H1 (cell line): ENCODE measurements at regions not wholly inside any gene's neighbourhood (a gene's known extent, or its start where the extent isn't known, plus 50 kb on each side); places are given as distances from the start of the nearest gene placed in this dataset.

ENCODE experiments used
- CTCF ChIA-PET: fragments of 300-600 bp; sonication (Branson Sonifier 250); formaldehyde crosslinking; loops from one replicate; lab custom pipeline; 2021; ENCODE audit not compliant: partially characterized antibody; lab: Charles Lee
- POLR2A ChIA-PET: fragments of 300-600 bp; sonication (Branson Sonifier 250); formaldehyde crosslinking; loops from one replicate; lab custom pipeline; 2021; ENCODE audit warnings: inconsistent platforms; ENCODE audit not compliant: partially characterized antibody; lab: Charles Lee
- DNase-seq, 2 experiments: peaks; one replicate each; pipeline versions ENCODE4 v3.0.0 to v3.0.0-alpha.2; 2010 to 2022; ENCODE audit warnings: low spot score in 2 of 2, low read depth in 1 of 2, mixed read lengths in 1 of 2
- FAIRE-seq: peaks from 2 replicates; lab custom pipeline; 2011; peaks lifted over from hg19 to GRCh38; lab: Jason Lieb, UNC
- H2AFZ ChIP-seq: 2 replicates; pipeline ENCODE4 v1.8.1; 2012; ENCODE audit warnings: low read length, inconsistent platforms
- H2AK5ac ChIP-seq: 2 replicates; pipeline ENCODE4 v1.6.1; 2013; ENCODE audit warnings: low read depth, low read length
- H2BK120ac ChIP-seq: replicated peaks from 2 replicates; pipeline ENCODE3; 2013; ENCODE audit warnings: low read depth, low read length, inconsistent platforms
- H2BK12ac ChIP-seq: 2 replicates; pipeline ENCODE4 v1.6.1; 2013; ENCODE audit warnings: low read depth, low read length
- H2BK15ac ChIP-seq: 2 replicates; pipeline ENCODE4 v1.6.1; 2013; ENCODE audit warnings: low read length
- H2BK20ac ChIP-seq: 2 replicates; pipeline ENCODE4 v1.6.1; 2013; ENCODE audit warnings: low read length
- H2BK5ac ChIP-seq: 2 replicates; pipeline ENCODE4 v1.6.1; 2013; ENCODE audit warnings: low read depth, low read length
- H3K14ac ChIP-seq: 2 replicates; pipeline ENCODE4 v1.6.1; 2013; ENCODE audit warnings: inconsistent platforms; ENCODE audit not compliant: insufficient read length
- H3K18ac ChIP-seq: 2 replicates; pipeline ENCODE4 v1.6.1; 2013; ENCODE audit warnings: low read length; ENCODE audit errors: extremely low read depth
- H3K23ac ChIP-seq: 2 replicates; pipeline ENCODE4 v1.6.1; 2013; ENCODE audit warnings: inconsistent platforms; ENCODE audit not compliant: insufficient read length
- H3K23me2 ChIP-seq: 2 replicates; pipeline ENCODE4 v1.6.1; 2013; ENCODE audit warnings: low read depth, low read length
- H3K27ac ChIP-seq: 2 replicates; pipeline ENCODE4 v1.6.1; 2011; ENCODE audit warnings: low read depth, low read length, inconsistent platforms
- H3K27me3 ChIP-seq, 4 experiments: replicated peaks in 1 of 4; 1 replicate in 1 of 4; 2 replicates in 3 of 4; pipeline versions ENCODE4 v1.6.1 to v1.8.1; 2011 to 2013; ENCODE audit warnings: low read length in 3 of 4, mild to moderate bottlenecking in 3 of 4, inconsistent platforms in 2 of 4, mixed read lengths in 2 of 4, moderate library complexity in 1 of 4; ENCODE audit not compliant: control insufficient read depth in 3 of 4, insufficient read depth in 3 of 4; ENCODE audit errors: extremely low read depth in 1 of 4
- H3K36me3 ChIP-seq, 4 experiments: 2 replicates each; pipeline versions ENCODE4 v1.6.1 to v1.8.1; 2011 to 2013; ENCODE audit warnings: mild to moderate bottlenecking in 4 of 4, low read length in 3 of 4, moderate library complexity in 2 of 4, control low read depth in 1 of 4, inconsistent platforms in 1 of 4; ENCODE audit not compliant: insufficient read depth in 4 of 4, control insufficient read depth in 2 of 4
- H3K4ac ChIP-seq: replicated peaks from 2 replicates; pipeline ENCODE3; 2013; ENCODE audit warnings: low read length, low read depth, mixed read lengths, inconsistent platforms; ENCODE audit not compliant: insufficient read length
- H3K4me1 ChIP-seq, 4 experiments: replicated peaks in 1 of 4; 1 replicate in 1 of 4; 2 replicates in 3 of 4; pipeline versions ENCODE4 v1.6.1 to v1.8.1; 2011 to 2013; ENCODE audit warnings: low read length in 3 of 4, inconsistent platforms in 2 of 4, mixed read lengths in 1 of 4; ENCODE audit not compliant: insufficient read depth in 4 of 4, control insufficient read depth in 3 of 4
- H3K4me2 ChIP-seq, 2 experiments: 2 replicates each; pipeline versions ENCODE4 v1.6.1 to v1.8.1; 2011 to 2013; ENCODE audit warnings: low read depth in 2 of 2, low read length in 2 of 2, control low read depth in 1 of 2, inconsistent platforms in 1 of 2, mild to moderate bottlenecking in 1 of 2; ENCODE audit not compliant: insufficient read depth in 1 of 2
- H3K4me3 ChIP-seq, 4 experiments: fragments of 200-600, 300-600 bp in 1 of 4; sonication (generic), shearing (Covaris generic), sonication (Bioruptor Twin) in 1 of 4; 2 replicates each; pipeline versions ENCODE4 v1.5.1 to v1.8.1; 2011 to 2016; ENCODE audit warnings: low read length in 4 of 4, low read depth in 3 of 4, control low read depth in 2 of 4, inconsistent platforms in 2 of 4, mild to moderate bottlenecking in 2 of 4, mixed read lengths in 1 of 4, moderate library complexity in 1 of 4; ENCODE audit not compliant: insufficient read depth in 2 of 4; ENCODE audit errors: extremely low read depth in 1 of 4
- H3K56ac ChIP-seq: replicated peaks from 2 replicates; pipeline ENCODE3; 2013; ENCODE audit warnings: low read depth, mild to moderate bottlenecking, mixed read lengths, low read length, inconsistent platforms; ENCODE audit not compliant: insufficient read length
- H3K79me1 ChIP-seq: 2 replicates; pipeline ENCODE4 v1.6.1; 2013; ENCODE audit warnings: low read depth, low read length, control low read depth
- H3K79me2 ChIP-seq, 2 experiments: 2 replicates each; pipeline versions ENCODE4 v1.6.1 to v1.8.1; 2012 to 2013; ENCODE audit warnings: low read length in 2 of 2, mild to moderate bottlenecking in 2 of 2, inconsistent platforms in 1 of 2; ENCODE audit not compliant: insufficient read depth in 2 of 2, control insufficient read depth in 1 of 2
- H3K9ac ChIP-seq, 4 experiments: replicated peaks in 1 of 4; 1 replicate in 1 of 4; 2 replicates in 3 of 4; pipeline versions ENCODE4 v1.6.1 to v1.8.1; 2011 to 2013; ENCODE audit warnings: low read depth in 3 of 4, low read length in 3 of 4, control low read depth in 2 of 4, mild to moderate bottlenecking in 2 of 4, moderate library complexity in 2 of 4, inconsistent platforms in 1 of 4; ENCODE audit errors: extremely low read depth in 1 of 4
- H3K9me3 ChIP-seq, 2 experiments: 2 replicates each; pipeline versions ENCODE4 v1.6.1 to v1.8.1; 2012 to 2013; ENCODE audit warnings: mild to moderate bottlenecking in 2 of 2, moderate library complexity in 2 of 2, control low read depth in 1 of 2, inconsistent platforms in 1 of 2, low read depth in 1 of 2, low read length in 1 of 2, mixed read lengths in 1 of 2; ENCODE audit not compliant: insufficient read depth in 2 of 2
- H4K20me1 ChIP-seq, 2 experiments: replicated peaks in 1 of 2; 2 replicates each; pipeline versions ENCODE3 to v1.8.1; 2011 to 2013; ENCODE audit warnings: inconsistent platforms in 2 of 2, low read length in 2 of 2, mild to moderate bottlenecking in 1 of 2; ENCODE audit not compliant: insufficient read depth in 2 of 2, control insufficient read depth in 1 of 2
- H4K5ac ChIP-seq: 2 replicates; pipeline ENCODE4 v1.6.1; 2013; ENCODE audit warnings: low read length, low read depth, mixed read lengths, inconsistent platforms; ENCODE audit not compliant: insufficient read length
- H4K8ac ChIP-seq: 2 replicates; pipeline ENCODE4 v1.8.0; 2013; ENCODE audit warnings: mild to moderate bottlenecking, moderate library complexity, low read length, inconsistent platforms; ENCODE audit not compliant: insufficient read depth; ENCODE audit errors: extremely low read depth
- H4K91ac ChIP-seq: replicated peaks from 2 replicates; pipeline ENCODE3; 2013; ENCODE audit warnings: low read length, mixed read lengths, inconsistent platforms; ENCODE audit not compliant: insufficient read length
- CHD2 ChIP-seq: IDR thresholded peaks from 2 replicates; pipeline ENCODE4 v1.6.1; 2012; ENCODE audit warnings: low read length, improper control_type of control experiment
- EGR1 ChIP-seq: IDR thresholded peaks from 2 replicates; pipeline ENCODE4 v1.6.1; 2011; ENCODE audit warnings: low read depth, low read length, borderline replicate concordance
- GABPA ChIP-seq: IDR thresholded peaks from 2 replicates; pipeline ENCODE4 v1.6.1; 2011; ENCODE audit warnings: mild to moderate bottlenecking, low read length, moderate library complexity, borderline replicate concordance; ENCODE audit not compliant: insufficient read depth
- KDM4A ChIP-seq: IDR thresholded peaks from one replicate; pipeline ENCODE4 v1.7.1; 2012; ENCODE audit warnings: low read depth, mild to moderate bottlenecking, moderate library complexity, low read length, inconsistent platforms; ENCODE audit not compliant: severe bottlenecking
- PHF8 ChIP-seq: fragments of 200-600 bp; sonication (generic); conservative IDR thresholded peaks from 2 replicates; pipeline ENCODE4 v1.7.1; 2012; ENCODE audit warnings: low read depth, mild to moderate bottlenecking, inconsistent platforms, low read length, moderate library complexity
- RBBP5 ChIP-seq: IDR thresholded peaks from 2 replicates; pipeline ENCODE4 v1.7.1; 2012; ENCODE audit warnings: low read depth, mild to moderate bottlenecking, inconsistent platforms, low read length, moderate library complexity, borderline replicate concordance
- RXRA ChIP-seq: IDR thresholded peaks from 2 replicates; pipeline ENCODE4 v1.6.1; 2011; ENCODE audit warnings: low read depth, mild to moderate bottlenecking, low read length, moderate library complexity; ENCODE audit not compliant: insufficient read depth
- SP2 ChIP-seq: IDR thresholded peaks from 2 replicates; pipeline ENCODE4 v1.6.1; 2012; ENCODE audit warnings: mild to moderate bottlenecking, low read length, inconsistent platforms
- TBP ChIP-seq: IDR thresholded peaks from 2 replicates; pipeline ENCODE4 v1.6.1; 2011; ENCODE audit warnings: low read depth, low read length, improper control_type of control experiment
- YY1 ChIP-seq: IDR thresholded peaks from 2 replicates; pipeline ENCODE4 v1.6.1; 2011; ENCODE audit warnings: low read depth, mild to moderate bottlenecking, low read length
- WGBS, 2 experiments: shearing (Covaris generic) in 1 of 2; methylation state at CpG; one replicate each; pipeline versions ENCODE4 v1.1.6 to v1.1.7; 2013 to 2015; ENCODE audit warnings: low lambda C conversion rate in 2 of 2, mixed read lengths in 2 of 2, inconsistent platforms in 1 of 2, low coverage in 1 of 2, missing lambda C conversion rate in 1 of 2; ENCODE audit not compliant: insufficient replicate concordance in 2 of 2, insufficient coverage in 1 of 2, insufficient read length in 1 of 2; ENCODE audit errors: extremely low coverage in 1 of 2, missing lambda C conversion rate in 1 of 2; 5-methylcytosine and 5-hydroxymethylcytosine counted together
- TF ChIP-seq, protein P1 (sequence below): IDR thresholded peaks from 2 replicates; pipeline ENCODE4 v1.6.1; 2012; ENCODE audit warnings: inconsistent platforms
- TF ChIP-seq, protein P2 (sequence below): IDR thresholded peaks from 2 replicates; pipeline ENCODE4 v1.6.1; 2012; ENCODE audit warnings: inconsistent platforms

DNA sequence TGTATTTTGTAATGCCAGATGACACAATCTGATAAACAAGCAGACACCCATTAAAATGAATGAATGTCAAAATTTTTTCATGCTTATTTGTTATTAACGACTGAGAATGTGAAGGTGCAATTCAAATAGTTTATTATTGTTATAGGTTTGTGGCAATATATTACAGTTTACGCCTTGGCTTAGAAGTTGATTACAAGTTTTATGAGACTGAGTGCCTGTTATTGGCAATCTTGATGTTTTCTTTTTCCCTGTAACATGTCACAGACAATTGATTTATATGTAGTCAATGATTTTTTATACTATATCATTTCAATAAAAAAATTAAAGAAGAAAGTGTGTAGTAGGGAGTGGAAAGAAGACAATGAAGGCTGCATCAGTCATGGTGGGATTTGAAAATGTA, 144.1 kb upstream of the EEF1E1 start:
- no peak overlapping the region for H3K4me2 ChIP-seq
- no peak overlapping the region for H3K27ac ChIP-seq
- no peak overlapping the region for H3K4me3 ChIP-seq
- H3K27me3 ChIP-seq, result no peaks in the 10 kb centered on the region
- no peak overlapping the region for H4K91ac ChIP-seq
- H3K56ac ChIP-seq, result no peak overlapping the region
- 83% methylated on average over 2 of the region's 2 CpGs; no CpG with 5 or more reads in 1 of the 2 experiments for WGBS, 2 experiments
- H2BK15ac ChIP-seq, result no peak overlapping the region
- no peak for TF ChIP-seq YY1
- TF ChIP-seq, protein P1, sequence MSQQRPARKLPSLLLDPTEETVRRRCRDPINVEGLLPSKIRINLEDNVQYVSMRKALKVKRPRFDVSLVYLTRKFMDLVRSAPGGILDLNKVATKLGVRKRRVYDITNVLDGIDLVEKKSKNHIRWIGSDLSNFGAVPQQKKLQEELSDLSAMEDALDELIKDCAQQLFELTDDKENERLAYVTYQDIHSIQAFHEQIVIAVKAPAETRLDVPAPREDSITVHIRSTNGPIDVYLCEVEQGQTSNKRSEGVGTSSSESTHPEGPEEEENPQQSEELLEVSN, result no peak
- TF ChIP-seq TBP, result no peak
- TF ChIP-seq CHD2, result no peak
- TF ChIP-seq RXRA, result no peak
- no peak for TF ChIP-seq GABPA
- TF ChIP-seq RBBP5, result no peak
- TF ChIP-seq EGR1, result no peak
- no peak for TF ChIP-seq PHF8
- no peak for TF ChIP-seq KDM4A
- TF ChIP-seq, protein P2, sequence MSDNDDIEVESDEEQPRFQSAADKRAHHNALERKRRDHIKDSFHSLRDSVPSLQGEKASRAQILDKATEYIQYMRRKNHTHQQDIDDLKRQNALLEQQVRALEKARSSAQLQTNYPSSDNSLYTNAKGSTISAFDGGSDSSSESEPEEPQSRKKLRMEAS, result no peak
- no peak for TF ChIP-seq SP2
- no peaks in the 10 kb centered on the region for H3K79me2 ChIP-seq
- H3K23me2 ChIP-seq, result no peaks in the 10 kb centered on the region
- no peak for DNase-seq
- H2BK5ac ChIP-seq, result no peak overlapping the region
- H3K14ac ChIP-seq, result no peak overlapping the region
- H4K20me1 ChIP-seq, result no peaks in the 10 kb centered on the region
- no peak overlapping the region for H3K4ac ChIP-seq
- CTCF ChIA-PET, result interaction anchor here (0.6 kb wide), 1 partner anchor 252 kb away, joined by 3 read pairs; no protein-coding TSS in a partner anchor
- H4K8ac ChIP-seq, result no peak overlapping the region
- H3K23ac ChIP-seq, result no peak overlapping the region
- H3K79me1 ChIP-seq, result no peaks in the 10 kb centered on the region
- FAIRE-seq, result no peak
- no peak overlapping the region for H2BK120ac ChIP-seq
- no peaks in the 10 kb centered on the region for H3K36me3 ChIP-seq
- no peak overlapping the region for H3K9ac ChIP-seq
- POLR2A ChIA-PET, result no interaction called here
- no peak overlapping the region for H2BK12ac ChIP-seq
- H2AFZ ChIP-seq, result no peak overlapping the region
- H2AK5ac ChIP-seq, result no peak overlapping the region
- H3K18ac ChIP-seq, result no peak overlapping the region
- H4K5ac ChIP-seq, result no peak overlapping the region
- 0 out of 7 replicates have a peak, but pooled peaks cover 0 to 2% (median under 1%) of the 10 kb centered on the region in 4 experiments for H3K4me1 ChIP-seq
- H2BK20ac ChIP-seq, result no peak overlapping the region
- H3K9me3 ChIP-seq, result no peaks in the 10 kb centered on the region
